AG04450 (cell line): ENCODE measurements at regions not wholly inside any gene's neighbourhood (a gene's known extent, or its start where the extent isn't known, plus 50 kb on each side); places are given as distances from the start of the nearest gene placed in this dataset.

Experiments
- CTCF ChIA-PET: fragments of 300-600, 350-600 bp; formaldehyde crosslinking; extraction: SDS; loops from one replicate; lab custom pipeline; 2022; ENCODE audit warnings: antibody characterized with exemption, inconsistent platforms; lab: Charles Lee
- POLR2A ChIA-PET: fragments of 350-600 bp; formaldehyde crosslinking; extraction: SDS; loops from one replicate; lab custom pipeline; 2021; ENCODE audit warnings: antibody characterized with exemption, inconsistent platforms; lab: Yijun Ruan, JAX
- DNase-seq: peaks from one replicate; pipeline ENCODE4 v3.0.0-alpha.2; 2011; ENCODE audit warnings: low read depth, low spot score
- H3K27ac ChIP-seq: one replicate; pipeline ENCODE4 v1.5.1; 2012; ENCODE audit warnings: low read depth, low read length, control low read depth
- H3K27me3 ChIP-seq: one replicate; pipeline ENCODE4 v1.6.0; 2012; ENCODE audit warnings: low read length; ENCODE audit not compliant: control insufficient read depth, insufficient read depth
- H3K4me3 ChIP-seq: 2 replicates; pipeline ENCODE4 v1.5.1; 2011; ENCODE audit warnings: mild to moderate bottlenecking, low read depth, low read length, control low read depth
- H3K9me3 ChIP-seq: 2 replicates; pipeline ENCODE4 v1.5.1; 2012; ENCODE audit warnings: low read length; ENCODE audit not compliant: control insufficient read depth, insufficient read depth
- TF ChIP-seq, protein P1 (sequence below): IDR thresholded peaks from 2 replicates; pipeline ENCODE4 v1.5.1; 2011; ENCODE audit warnings: low read depth, low read length, control low read depth, inconsistent platforms

DNA sequence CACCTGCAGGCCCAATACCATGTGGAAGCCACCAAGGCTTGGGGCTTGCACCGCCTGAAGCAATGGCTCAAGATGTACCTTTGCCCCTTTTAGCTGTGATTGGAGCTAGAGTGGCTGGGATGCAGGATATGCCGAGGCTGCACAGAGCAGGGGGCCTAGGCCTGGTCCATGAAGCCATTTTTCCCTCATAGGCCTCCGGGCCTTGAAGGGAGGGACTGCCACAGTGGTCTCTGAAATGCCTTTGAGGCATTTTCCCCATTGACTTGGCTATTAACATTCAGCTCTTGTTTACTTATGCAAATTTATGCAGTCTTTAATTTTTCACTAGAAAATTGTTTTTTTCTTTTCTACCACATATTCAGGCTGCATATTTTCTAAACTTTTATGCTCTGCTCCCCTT is 203.2 kb upstream of the HHIP start:
- no peaks in the 10 kb centered on the region for H3K9me3 ChIP-seq
- DNase-seq, result no peak
- CTCF ChIA-PET, result no interaction called here
- POLR2A ChIA-PET, result no interaction called here
- no peaks in the 10 kb centered on the region for H3K27me3 ChIP-seq
- no peak overlapping the region for H3K4me3 ChIP-seq
- TF ChIP-seq, protein P1, sequence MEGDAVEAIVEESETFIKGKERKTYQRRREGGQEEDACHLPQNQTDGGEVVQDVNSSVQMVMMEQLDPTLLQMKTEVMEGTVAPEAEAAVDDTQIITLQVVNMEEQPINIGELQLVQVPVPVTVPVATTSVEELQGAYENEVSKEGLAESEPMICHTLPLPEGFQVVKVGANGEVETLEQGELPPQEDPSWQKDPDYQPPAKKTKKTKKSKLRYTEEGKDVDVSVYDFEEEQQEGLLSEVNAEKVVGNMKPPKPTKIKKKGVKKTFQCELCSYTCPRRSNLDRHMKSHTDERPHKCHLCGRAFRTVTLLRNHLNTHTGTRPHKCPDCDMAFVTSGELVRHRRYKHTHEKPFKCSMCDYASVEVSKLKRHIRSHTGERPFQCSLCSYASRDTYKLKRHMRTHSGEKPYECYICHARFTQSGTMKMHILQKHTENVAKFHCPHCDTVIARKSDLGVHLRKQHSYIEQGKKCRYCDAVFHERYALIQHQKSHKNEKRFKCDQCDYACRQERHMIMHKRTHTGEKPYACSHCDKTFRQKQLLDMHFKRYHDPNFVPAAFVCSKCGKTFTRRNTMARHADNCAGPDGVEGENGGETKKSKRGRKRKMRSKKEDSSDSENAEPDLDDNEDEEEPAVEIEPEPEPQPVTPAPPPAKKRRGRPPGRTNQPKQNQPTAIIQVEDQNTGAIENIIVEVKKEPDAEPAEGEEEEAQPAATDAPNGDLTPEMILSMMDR, result no peak
- H3K27ac ChIP-seq, result no peak overlapping the region

DNA sequence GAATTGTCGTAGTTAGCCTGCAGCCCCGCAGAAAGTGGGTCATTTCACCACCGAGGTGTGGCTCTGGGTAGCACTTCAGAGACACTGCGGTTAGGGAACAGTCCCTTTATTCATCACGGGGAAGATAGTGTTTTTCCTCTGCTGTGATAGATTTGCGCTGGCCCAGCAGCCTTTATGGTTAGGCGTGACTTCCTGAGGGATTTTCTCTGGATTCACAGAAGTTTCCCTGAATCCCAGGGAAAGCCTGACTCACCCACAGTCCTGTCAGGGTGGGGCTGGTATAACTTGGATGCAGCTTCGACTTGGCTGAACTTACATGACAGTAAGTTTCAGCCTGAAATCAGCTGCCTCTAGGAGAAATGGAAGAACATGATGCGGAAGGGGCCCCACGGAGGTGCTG is 196.3 kb upstream of the HHIP start:
- ChIA-PET POLR2A (no interaction called here), CTCF (no interaction called here)
- H3K27ac ChIP-seq, result no peak overlapping the region
- no peak for DNase-seq
- TF ChIP-seq, protein P1, result no peak
- H3K9me3 ChIP-seq, result no peaks in the 10 kb centered on the region
- no peaks in the 10 kb centered on the region for H3K27me3 ChIP-seq
- H3K4me3 ChIP-seq, result no peak overlapping the region

DNA sequence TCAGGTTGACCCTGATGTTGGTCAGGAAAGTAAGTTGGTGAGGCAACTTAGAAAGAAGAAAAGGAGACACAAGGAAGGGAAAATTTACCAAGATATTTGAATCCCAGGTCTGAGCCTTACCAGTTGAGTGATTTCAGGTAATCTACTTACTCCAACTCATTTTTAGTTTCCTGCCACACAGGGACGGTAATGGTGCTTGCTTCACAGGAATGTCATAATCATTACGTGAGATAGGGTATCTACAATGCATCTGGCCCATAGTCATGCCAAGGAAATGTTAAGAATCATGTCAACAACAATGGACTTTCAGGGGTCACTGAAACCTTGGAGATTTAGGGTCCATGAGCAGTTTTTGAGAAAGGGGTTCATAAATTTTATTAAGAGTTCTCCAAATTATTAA is 195.4 kb upstream of the HHIP start:
- Histone ChIP-seq H3K27me3 (no peaks in the 10 kb centered on the region), H3K27ac (no peak overlapping the region), H3K4me3 (no peak overlapping the region), H3K9me3 (no peaks in the 10 kb centered on the region)
- ChIA-PET POLR2A (no interaction called here), CTCF (no interaction called here)
- DNase-seq, result no peak
- TF ChIP-seq, protein P1, result no peak

DNA sequence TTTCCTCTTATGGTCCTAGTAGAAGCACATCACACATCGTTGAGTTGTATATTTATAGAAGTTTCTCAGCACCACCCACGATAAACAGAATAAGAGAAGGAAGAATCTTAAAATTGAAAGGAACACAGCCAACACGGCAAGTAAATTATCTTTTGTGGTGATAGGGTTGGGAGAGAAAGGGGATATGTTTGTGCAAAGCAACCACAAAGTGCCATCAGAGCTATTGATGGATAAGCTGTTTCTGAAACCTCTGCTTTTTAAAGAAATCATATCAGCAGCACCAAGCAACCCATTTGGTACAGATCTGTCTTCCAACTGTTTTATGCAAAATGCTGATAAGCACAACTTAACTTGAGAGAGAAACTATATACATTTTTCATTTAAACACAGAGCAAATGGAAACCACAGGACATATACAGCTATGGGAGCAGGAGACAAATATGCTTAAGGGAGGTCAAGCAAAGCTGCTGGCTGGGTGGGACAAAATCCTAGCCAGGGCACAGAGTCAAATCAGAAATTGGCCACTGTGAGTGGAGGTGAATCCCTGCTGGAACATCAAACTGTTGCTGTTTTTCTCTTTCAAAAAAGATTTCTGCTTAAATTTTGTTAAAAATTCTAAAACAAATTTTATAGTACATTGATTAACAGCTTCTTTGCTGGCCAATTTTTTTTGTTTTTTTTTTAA is 194.0 kb upstream of the HHIP start:
- Histone ChIP-seq H3K27ac (no peak overlapping the region), H3K4me3 (no peak overlapping the region), H3K9me3 (no peaks in the 10 kb centered on the region), H3K27me3 (no peaks in the 10 kb centered on the region)
- POLR2A ChIA-PET, result no interaction called here
- TF ChIP-seq, protein P1, result no peak
- CTCF ChIA-PET, result interaction anchor here (0.6 kb wide), 1 partner anchor 16 kb away, joined by 3 read pairs; no protein-coding TSS in a partner anchor
- DNase-seq, result peak; percentile 4

DNA sequence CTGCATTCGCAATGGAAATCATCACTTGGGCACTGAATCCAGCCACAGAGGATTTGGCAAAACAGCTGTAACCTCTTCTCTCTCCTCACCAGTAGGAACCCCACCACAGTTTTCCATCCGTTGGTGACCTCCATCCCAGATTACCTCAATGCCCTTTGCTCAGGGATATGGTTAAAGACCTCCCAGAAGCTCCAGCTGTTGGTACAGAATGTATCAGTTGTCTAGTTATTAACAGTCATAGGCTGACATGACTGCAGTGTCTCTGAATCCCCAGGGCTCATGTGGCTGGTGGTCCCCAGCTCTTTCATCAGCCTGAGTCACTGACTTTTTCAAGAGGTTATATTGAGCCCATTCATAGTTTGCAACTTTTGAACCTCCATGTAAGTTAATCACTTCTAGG is 189.8 kb upstream of the HHIP start:
- POLR2A ChIA-PET, result no interaction called here
- Histone ChIP-seq H3K27ac (no peak overlapping the region), H3K27me3 (no peaks in the 10 kb centered on the region), H3K4me3 (no peak overlapping the region), H3K9me3 (no peaks in the 10 kb centered on the region)
- TF ChIP-seq, protein P1, result no peak
- CTCF ChIA-PET, result no interaction called here
- no peak for DNase-seq
